Cardiac fibroblast (primary cell): ENCODE measurements at regions not wholly inside any gene's neighbourhood (a gene's known extent, or its start where the extent isn't known, plus 50 kb on each side); places are given as distances from the start of the nearest gene placed in this dataset.
"Not testable (repeated sequence)": the region's sequence is repeated elsewhere in the genome, so short reads cannot be mapped to it uniquely, and the experiment has no call there.

Experiments used
- DNase-seq, 2 donors: peaks; one replicate each; pipeline versions ENCODE4 v3.0.0 to v3.0.0-alpha.2; 2010; ENCODE audit warnings: low read depth in 2 of 2
- H3K4me3 ChIP-seq, 2 donors: replicated peaks in 1 of 2; 1 replicate in 1 of 2; 2 replicates in 1 of 2; pipeline ENCODE4 v1.5.1; 2011; ENCODE audit warnings: low read depth in 2 of 2, low read length in 2 of 2, mild to moderate bottlenecking in 2 of 2, moderate library complexity in 1 of 2
- CTCF ChIP-seq: IDR thresholded peaks from one replicate; pipeline ENCODE4 v1.5.1; 2011; ENCODE audit warnings: low read depth, mild to moderate bottlenecking, low read length, inconsistent platforms

- DNase-seq: no peak
- no peak for TF ChIP-seq CTCF
- no peak overlapping the region for H3K4me3 ChIP-seq
Observed at GRCh38 chr18:52152036-52152435, 188.0 kb upstream of the DCC start.

GRCh38 chr18:52156166-52156565 lies 183.8 kb upstream of the DCC start:
- no peak for DNase-seq
- no peak for TF ChIP-seq CTCF
- H3K4me3 ChIP-seq: no peak overlapping the region

- TF ChIP-seq CTCF: no peak
- no peak for DNase-seq
Observed at GRCh38 chr18:52160636-52161035, 179.4 kb upstream of the DCC start.

GRCh38 chr18:52163478-52163877 lies 176.5 kb upstream of the DCC start:
- no peak for DNase-seq
- TF ChIP-seq CTCF: no peak
- no peak overlapping the region for H3K4me3 ChIP-seq

More at GRCh38 chr18:52160636-52161035, 179.4 kb upstream of the DCC start:
- H3K4me3 ChIP-seq: no peak overlapping the region

- DNase-seq, H3K4me3 ChIP-seq: not testable (repeated sequence)
Observed at GRCh38 chr18:52168131-52168530, 171.9 kb upstream of the DCC start.

GRCh38 chr18:52174220-52174619 lies 165.8 kb upstream of the DCC start:
- no peak for DNase-seq
- TF ChIP-seq CTCF: no peak
- H3K4me3 ChIP-seq: no peak overlapping the region

- H3K4me3 ChIP-seq: no peak overlapping the region
- DNase-seq: no peak
- TF ChIP-seq CTCF: no peak
Observed at GRCh38 chr18:52175406-52175805, 164.6 kb upstream of the DCC start.
